OCI-LY1 (cell line): ENCODE measurements at regions not wholly inside any gene's neighbourhood (a gene's known extent, or its start where the extent isn't known, plus 50 kb on each side); places are given as distances from the start of the nearest gene placed in this dataset.
"Not testable (repeated sequence)": the region's sequence is repeated elsewhere in the genome, so short reads cannot be mapped to it uniquely, and the experiment has no call there.

ENCODE experiments used
- H2AFZ ChIP-seq: fragments of 200-600 bp; sonication (generic), shearing (Covaris generic); 2 replicates; pipeline ENCODE4 v1.6.0; 2014; ENCODE audit warnings: antibody characterized with exemption, mild to moderate bottlenecking, low read length
- H3F3A ChIP-seq: fragments of 200-600 bp; sonication (generic), shearing (Covaris generic); 2 replicates; pipeline ENCODE4 v1.6.0; 2014; ENCODE audit warnings: mild to moderate bottlenecking, antibody characterized with exemption, low read length, moderate library complexity; ENCODE audit not compliant: insufficient read depth
- H3K27ac ChIP-seq: fragments of 200-600 bp; sonication (generic); 2 replicates; pipeline ENCODE4 v1.5.1; 2014; ENCODE audit warnings: low read length, mixed run types, mild to moderate bottlenecking, low read depth; ENCODE audit not compliant: poor library complexity, severe bottlenecking
- H3K27me3 ChIP-seq: fragments of 200-600 bp; sonication (generic); 2 replicates; pipeline ENCODE4 v1.6.0; 2014; ENCODE audit warnings: antibody characterized with exemption, mild to moderate bottlenecking, low read length, moderate library complexity; ENCODE audit not compliant: insufficient read depth
- H3K36me3 ChIP-seq: fragments of 200-600 bp; sonication (generic); 2 replicates; pipeline ENCODE4 v1.6.1; 2014; ENCODE audit warnings: mild to moderate bottlenecking, antibody characterized with exemption, low read length, moderate library complexity, mixed read lengths; ENCODE audit not compliant: insufficient read depth
- H3K4me1 ChIP-seq: fragments of 200-600 bp; sonication (generic); 2 replicates; pipeline ENCODE4 v1.5.1; 2014; ENCODE audit warnings: mild to moderate bottlenecking, low read length, moderate library complexity; ENCODE audit not compliant: insufficient read depth, severe bottlenecking
- H3K4me2 ChIP-seq: fragments of 200-600 bp; sonication (generic), shearing (Covaris generic); 2 replicates; pipeline ENCODE4 v1.6.1; 2014; ENCODE audit warnings: low read length
- H3K4me3 ChIP-seq: fragments of 200-600 bp; sonication (generic); 2 replicates; pipeline ENCODE4 v1.5.1; 2014; ENCODE audit warnings: low read length, low read depth, mild to moderate bottlenecking, mixed read lengths; ENCODE audit not compliant: poor library complexity, severe bottlenecking
- H3K79me2 ChIP-seq: fragments of 200-600 bp; shearing (Covaris generic); 2 replicates; pipeline ENCODE4 v1.6.1; 2016; ENCODE audit warnings: mixed run types, low read length, mixed read lengths; ENCODE audit not compliant: insufficient read depth
- H3K9ac ChIP-seq: fragments of 200-600 bp; sonication (generic), shearing (Covaris generic); 2 replicates; pipeline ENCODE4 v1.6.1; 2014; ENCODE audit warnings: mild to moderate bottlenecking, low read length, mixed read lengths
- H3K9me2 ChIP-seq: fragments of 200-600 bp; sonication (generic), shearing (Covaris generic); 2 replicates; pipeline ENCODE4 v1.6.1; 2014; ENCODE audit warnings: low read depth, mild to moderate bottlenecking, low read length, mixed read lengths
- H3K9me3 ChIP-seq: fragments of 200-600 bp; shearing (Covaris generic); 2 replicates; pipeline ENCODE4 v1.6.1; 2014; ENCODE audit warnings: low read length, mixed read lengths
- H4K20me1 ChIP-seq: fragments of 200-600 bp; sonication (generic), shearing (Covaris generic); 2 replicates; pipeline ENCODE4 v1.6.0; 2016; ENCODE audit warnings: mild to moderate bottlenecking, low read length; ENCODE audit not compliant: insufficient read depth
- EZH2 ChIP-seq: fragments of 200-600 bp; sonication (generic), shearing (Covaris generic); IDR thresholded peaks from 2 replicates; pipeline ENCODE4 v1.8.0; 2017; ENCODE audit warnings: borderline replicate concordance, mixed run types, mild to moderate bottlenecking, antibody characterized with exemption, low read length, moderate library complexity, mixed read lengths
- TF ChIP-seq, protein P1 (sequence below): fragments of 200-600 bp; sonication (generic), shearing (Covaris generic); IDR thresholded peaks from 2 replicates; pipeline ENCODE4 v1.5.1; 2017; ENCODE audit warnings: mild to moderate bottlenecking, antibody characterized with exemption, low read length, moderate library complexity, mixed read lengths

DNA sequence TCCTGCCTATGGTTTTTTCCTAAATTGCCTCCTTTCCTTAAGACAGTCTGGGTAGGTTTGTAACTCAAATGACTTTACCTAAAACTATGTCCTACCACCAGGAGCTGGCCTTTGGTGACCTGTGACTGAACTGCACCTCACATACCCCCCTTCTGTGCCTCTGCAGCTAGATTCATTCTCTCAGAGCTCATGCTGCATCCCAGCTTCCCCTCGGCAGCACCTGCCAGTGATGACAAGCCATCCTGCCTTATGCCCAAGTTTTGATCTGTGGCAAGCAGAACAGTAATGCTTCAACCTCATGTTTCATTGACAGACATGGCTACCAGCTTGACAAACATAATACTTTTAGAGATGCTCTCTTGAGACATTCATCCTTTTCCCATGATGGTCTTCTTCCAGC is 141.9 kb downstream of the TSEN15 start:
- Histone ChIP-seq H3K9ac (no peak overlapping the region), H3K9me3 (no peaks in the 10 kb centered on the region), H3F3A (no peaks in the 10 kb centered on the region), H3K4me3 (no peak overlapping the region), H2AFZ (no peak overlapping the region), H3K4me1 (no peaks in the 10 kb centered on the region), H3K36me3 (no peaks in the 10 kb centered on the region), H3K9me2 (no peaks in the 10 kb centered on the region), H3K27ac (no peak overlapping the region), H3K27me3 (no peaks in the 10 kb centered on the region), H3K4me2 (no peak overlapping the region), H3K79me2 (no peaks in the 10 kb centered on the region), H4K20me1 (no peaks in the 10 kb centered on the region)
- TF ChIP-seq, protein P1, sequence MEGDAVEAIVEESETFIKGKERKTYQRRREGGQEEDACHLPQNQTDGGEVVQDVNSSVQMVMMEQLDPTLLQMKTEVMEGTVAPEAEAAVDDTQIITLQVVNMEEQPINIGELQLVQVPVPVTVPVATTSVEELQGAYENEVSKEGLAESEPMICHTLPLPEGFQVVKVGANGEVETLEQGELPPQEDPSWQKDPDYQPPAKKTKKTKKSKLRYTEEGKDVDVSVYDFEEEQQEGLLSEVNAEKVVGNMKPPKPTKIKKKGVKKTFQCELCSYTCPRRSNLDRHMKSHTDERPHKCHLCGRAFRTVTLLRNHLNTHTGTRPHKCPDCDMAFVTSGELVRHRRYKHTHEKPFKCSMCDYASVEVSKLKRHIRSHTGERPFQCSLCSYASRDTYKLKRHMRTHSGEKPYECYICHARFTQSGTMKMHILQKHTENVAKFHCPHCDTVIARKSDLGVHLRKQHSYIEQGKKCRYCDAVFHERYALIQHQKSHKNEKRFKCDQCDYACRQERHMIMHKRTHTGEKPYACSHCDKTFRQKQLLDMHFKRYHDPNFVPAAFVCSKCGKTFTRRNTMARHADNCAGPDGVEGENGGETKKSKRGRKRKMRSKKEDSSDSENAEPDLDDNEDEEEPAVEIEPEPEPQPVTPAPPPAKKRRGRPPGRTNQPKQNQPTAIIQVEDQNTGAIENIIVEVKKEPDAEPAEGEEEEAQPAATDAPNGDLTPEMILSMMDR, result no peak
- TF ChIP-seq EZH2, result no peak

DNA sequence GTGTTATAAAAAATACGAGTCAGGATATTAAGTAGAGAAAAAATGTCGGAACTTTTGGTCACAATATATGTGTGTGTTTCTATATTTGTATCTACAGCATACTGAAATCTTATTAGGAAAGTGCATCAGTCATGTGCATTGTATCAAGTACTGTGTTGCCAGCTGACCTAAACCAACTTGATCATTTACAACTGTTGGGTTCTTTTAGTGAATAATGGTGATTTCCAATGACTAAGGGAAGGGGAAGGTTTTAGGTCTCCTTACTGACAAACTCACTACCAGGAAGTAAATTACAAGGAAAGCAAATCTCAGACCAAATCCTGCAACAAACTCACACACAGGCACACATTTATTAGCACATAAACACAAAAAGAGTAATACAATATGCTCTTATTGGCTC is 142.7 kb downstream of the TSEN15 start:
- no peaks in the 10 kb centered on the region for H3K9me3 ChIP-seq
- no peak overlapping the region for H3K4me2 ChIP-seq
- TF ChIP-seq, protein P1, result no peak
- TF ChIP-seq EZH2, result no peak

DNA sequence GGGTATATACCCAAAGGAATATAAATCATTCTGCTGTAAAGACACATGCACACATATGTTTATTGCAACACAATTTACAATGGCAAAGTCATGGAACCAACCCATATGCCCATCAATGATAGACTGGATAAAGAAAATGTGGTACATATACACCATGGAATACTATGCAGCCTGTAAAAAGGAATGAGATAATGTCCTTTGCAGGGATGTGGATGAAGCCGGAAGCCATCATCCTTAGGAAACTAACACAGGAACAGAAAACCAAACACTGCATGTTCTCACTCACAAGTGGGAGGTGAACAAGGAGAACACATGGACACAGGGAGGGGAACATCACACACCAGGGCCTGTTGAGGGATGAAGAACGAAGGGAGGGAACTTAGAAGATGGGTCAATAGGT is 144.2 kb downstream of the TSEN15 start:
- not testable (repeated sequence) for H3K79me2 ChIP-seq, H3K27me3 ChIP-seq, H3K4me2 ChIP-seq, H3K4me3 ChIP-seq, H3F3A ChIP-seq, H2AFZ ChIP-seq, H3K4me1 ChIP-seq, H4K20me1 ChIP-seq, H3K36me3 ChIP-seq, H3K9me2 ChIP-seq, H3K27ac ChIP-seq, H3K9me3 ChIP-seq, H3K9ac ChIP-seq

More for the DNA sequence above, 142.7 kb downstream of the TSEN15 start:
- Histone ChIP-seq H2AFZ (no peak overlapping the region), H3K9ac (no peak overlapping the region), H3K79me2 (no peaks in the 10 kb centered on the region), H3K4me3 (no peak overlapping the region), H4K20me1 (no peaks in the 10 kb centered on the region), H3K27me3 (no peaks in the 10 kb centered on the region), H3K4me1 (no peaks in the 10 kb centered on the region), H3F3A (no peaks in the 10 kb centered on the region), H3K27ac (no peak overlapping the region), H3K36me3 (no peaks in the 10 kb centered on the region), H3K9me2 (no peaks in the 10 kb centered on the region)

DNA sequence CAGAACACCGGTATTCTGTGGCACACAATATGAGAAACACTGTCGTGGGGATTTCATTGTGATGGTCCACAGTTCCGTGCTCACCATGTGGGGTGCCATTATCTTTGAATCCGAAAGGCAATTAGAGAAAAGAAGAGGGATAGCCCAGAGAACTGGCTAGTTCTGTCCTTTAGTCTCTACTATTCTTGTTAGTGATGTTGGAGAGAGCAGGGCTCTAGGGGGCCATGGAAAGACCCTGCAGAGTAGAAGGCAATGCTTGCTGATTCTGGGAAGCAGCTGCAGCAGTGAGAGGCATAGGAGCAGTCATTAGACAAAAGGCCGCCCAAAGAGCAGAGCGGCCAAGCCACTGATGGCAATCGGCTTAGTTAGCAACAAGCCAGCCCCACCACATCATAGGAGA is 146.3 kb downstream of the TSEN15 start:
- TF ChIP-seq EZH2, result no peak
- TF ChIP-seq, protein P1, result no peak
- H3K36me3 ChIP-seq, result no peaks in the 10 kb centered on the region
- no peak overlapping the region for H3K4me2 ChIP-seq
- H3K9me2 ChIP-seq, result no peaks in the 10 kb centered on the region
- H3K27me3 ChIP-seq, result no peaks in the 10 kb centered on the region
- no peaks in the 10 kb centered on the region for H3K9me3 ChIP-seq
- no peak overlapping the region for H2AFZ ChIP-seq
- H3K4me1 ChIP-seq, result no peaks in the 10 kb centered on the region
- H3K27ac ChIP-seq, result no peak overlapping the region
- H3K4me3 ChIP-seq, result no peak overlapping the region
- no peaks in the 10 kb centered on the region for H3F3A ChIP-seq
- no peak overlapping the region for H3K9ac ChIP-seq
- H3K79me2 ChIP-seq, result no peaks in the 10 kb centered on the region
- H4K20me1 ChIP-seq, result no peaks in the 10 kb centered on the region
